CMK (cell line): ENCODE measurements at regions not wholly inside any gene's neighbourhood (a gene's known extent, or its start where the extent isn't known, plus 50 kb on each side); places are given as distances from the start of the nearest gene placed in this dataset.

Source experiments
- DNase-seq: peaks from one replicate; pipeline ENCODE4 v3.0.0-alpha.2; 2010; ENCODE audit warnings: low read depth

DNA sequence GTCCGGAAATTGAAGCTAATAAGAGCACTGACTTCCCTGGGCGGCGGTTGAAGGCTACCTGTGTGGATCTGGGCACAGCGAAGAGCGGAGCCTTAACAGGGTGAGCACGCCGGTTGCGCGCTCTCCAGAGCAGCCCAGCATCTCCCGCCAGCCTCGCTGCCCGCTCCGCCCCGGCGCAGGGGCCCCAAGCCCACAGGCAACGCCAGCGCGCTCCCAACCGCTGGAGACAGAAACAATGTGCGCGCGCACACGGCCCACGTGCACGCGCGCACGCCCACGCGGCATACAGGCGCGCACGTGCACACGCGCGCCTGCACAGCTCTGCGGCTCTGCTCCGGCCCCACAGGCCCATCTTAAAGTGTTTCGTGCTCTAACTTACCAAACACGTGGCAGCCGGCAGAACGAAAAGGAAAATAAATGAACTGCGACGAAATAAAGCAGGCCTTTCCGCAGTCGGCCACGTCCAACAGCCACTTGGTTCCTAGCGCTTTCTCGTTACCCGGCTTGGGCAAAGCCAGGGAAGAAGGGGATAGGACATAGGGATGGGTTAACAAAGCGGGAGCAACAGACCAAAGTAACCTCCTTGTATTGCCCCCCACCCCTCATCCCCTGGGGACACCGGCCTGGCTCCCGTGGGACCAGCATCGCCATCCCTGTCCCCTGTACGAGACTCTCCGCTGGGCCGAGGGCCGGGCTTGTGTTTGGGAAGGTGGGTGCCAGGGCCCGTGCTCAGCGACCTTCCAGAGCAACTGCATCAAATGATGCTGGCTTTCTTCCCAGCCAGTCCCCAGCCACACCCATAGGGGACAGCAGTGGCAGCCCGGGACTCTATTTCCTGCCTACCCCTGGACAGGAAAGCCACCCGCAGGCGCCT is 203.7 kb downstream of the ABHD5 start:
- DNase-seq = no peak

- DNase-seq = no peak
These were observed 204.8 kb downstream of the ABHD5 start for GRCh38 chr3:43895573-43895972.

DNA sequence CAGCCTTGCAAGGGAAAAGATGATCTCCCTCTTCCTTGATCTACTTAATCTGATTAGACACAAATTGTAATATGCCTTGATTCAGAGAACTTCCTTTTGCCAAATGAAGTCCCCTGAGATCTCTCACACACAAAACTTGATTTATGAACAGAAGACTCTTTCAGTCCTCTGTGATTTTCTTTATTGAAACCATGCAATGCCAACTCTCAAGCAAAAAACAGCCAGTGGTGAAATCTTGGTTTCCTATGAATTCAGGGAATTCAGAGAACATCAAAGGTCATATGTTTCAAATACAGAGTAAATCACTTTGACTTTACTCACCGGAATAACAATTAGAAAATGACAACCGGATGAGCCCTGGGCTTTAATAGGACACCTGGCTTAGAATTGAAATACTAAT is 211.7 kb downstream of the ABHD5 start:
- DNase-seq = no peak

- DNase-seq = no peak
These were observed 214.4 kb downstream of the ABHD5 start for GRCh38 chr3:43905157-43905556.

DNA sequence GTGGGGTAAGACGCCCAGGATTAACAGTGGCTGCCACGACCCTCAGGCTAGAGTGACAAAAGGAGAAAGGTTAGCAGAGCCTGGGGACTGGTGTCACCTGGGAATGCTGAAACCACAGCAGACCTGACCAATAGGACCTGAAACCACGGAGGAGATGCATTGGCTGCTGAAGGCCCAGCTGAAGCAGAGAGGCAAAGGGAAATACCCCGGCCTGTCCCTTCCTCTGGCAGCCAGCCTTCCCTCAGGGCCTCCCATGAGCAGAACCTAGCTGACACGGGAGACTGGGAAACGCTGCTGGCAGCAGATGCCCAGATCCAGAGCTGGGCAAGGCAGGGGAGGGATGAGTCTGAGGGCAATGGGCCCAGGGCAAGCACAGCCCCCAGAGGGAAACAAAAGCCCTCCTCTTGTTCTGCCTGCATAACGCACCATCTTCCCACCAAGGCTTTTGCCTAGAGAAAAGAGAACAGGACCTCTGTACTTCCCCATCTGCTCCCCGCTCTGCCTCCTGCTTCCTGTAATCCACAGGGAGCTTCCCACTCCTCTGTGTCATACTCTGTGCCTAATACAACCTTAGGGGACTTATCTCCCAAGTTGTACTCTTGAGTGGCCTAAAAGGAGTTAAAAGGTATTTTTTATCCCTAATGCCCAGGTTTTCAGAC is 216.2 kb downstream of the ABHD5 start:
- DNase-seq = no peak

- DNase-seq = no peak
These were observed 216.7 kb downstream of the ABHD5 start for GRCh38 chr3:43907508-43907858.

DNA sequence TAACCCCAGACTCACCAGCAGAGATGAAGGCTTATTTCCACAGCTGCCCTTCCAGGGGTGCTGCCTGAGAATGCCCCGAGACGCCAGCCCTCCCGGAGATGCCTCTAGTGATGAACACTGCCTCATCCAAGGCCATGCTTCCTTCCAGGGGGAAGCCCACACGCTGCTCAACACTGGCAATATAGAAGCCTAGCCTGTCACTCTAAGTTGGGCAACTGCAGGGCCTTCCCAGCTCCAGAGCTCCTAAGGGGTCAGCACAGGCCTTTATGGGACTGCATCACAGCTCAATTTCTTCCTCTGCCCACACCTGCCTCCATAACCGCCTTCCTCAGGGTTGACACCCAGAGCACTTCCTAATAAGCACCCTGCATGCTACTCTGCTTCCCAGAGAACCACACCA is 217.7 kb downstream of the ABHD5 start:
- DNase-seq = no peak

DNA sequence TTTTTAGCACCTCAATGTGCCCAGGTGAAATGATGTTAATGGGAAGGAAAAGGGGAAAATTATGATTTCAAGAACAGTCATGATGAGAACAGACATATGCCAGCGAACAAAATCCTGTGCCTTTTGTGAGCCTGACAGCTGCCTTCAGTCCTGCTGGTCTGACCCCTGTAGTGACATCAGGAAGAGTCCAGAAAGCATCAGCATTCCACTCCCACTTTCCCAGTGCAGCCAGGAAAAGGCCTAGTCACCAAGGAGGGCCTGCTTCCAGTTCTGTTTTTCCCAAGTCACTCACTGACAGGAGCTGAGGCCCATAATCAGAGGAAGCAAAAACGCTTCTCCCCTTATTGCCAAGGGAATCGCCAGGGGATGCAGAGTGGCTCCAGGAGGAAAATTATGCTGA is 218.4 kb downstream of the ABHD5 start:
- DNase-seq = no peak

GRCh38 chr3:43910750-43911149 is 220.0 kb downstream of the ABHD5 start:
- no peak for DNase-seq

GRCh38 chr3:43913036-43913948 is 222.6 kb downstream of the ABHD5 start:
- DNase-seq = no peak

GRCh38 chr3:43914269-43914668 is 223.5 kb downstream of the ABHD5 start:
- no peak for DNase-seq

- DNase-seq = no peak
These were observed 224.8 kb downstream of the ABHD5 start for GRCh38 chr3:43915546-43915945.

DNA sequence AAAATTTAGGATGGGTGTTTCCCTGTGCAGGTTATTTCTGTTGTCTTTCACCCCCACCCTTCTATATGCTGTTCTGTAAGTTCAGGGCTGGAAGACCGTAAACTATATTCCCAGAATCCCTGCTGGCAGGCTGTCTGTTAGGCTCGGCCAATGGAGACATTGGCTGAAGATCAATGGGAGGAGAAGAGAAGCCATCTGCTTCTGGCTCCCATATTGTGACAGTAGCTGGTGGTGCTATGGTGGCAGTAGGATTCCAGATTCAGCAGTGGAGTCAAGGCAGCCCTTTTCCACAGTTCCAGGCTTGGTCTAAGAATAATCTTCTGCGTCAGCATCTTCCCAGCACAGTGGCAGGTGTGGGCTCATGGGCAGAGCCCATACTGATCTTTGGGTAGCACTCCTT is 226.6 kb downstream of the ABHD5 start:
- no peak for DNase-seq

DNA sequence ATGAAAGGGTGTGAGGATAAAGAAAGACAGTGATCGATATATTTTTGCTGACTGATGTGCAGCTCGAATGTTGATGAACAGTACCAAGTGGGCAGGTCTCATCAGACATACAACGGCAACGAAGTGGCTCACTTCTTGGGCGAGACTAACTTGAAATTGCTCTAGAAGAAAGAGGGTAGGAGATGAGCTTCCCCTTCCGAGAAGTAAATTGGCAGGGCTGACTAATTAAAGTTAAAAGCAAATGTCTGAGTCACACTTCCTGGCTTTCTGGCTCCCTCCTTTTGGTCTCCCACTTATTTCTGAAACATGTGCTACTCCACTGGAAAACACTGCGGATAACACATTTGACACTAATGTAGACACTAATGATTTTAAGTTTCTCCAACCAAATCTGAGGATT is 228.3 kb downstream of the ABHD5 start:
- no peak for DNase-seq

DNA sequence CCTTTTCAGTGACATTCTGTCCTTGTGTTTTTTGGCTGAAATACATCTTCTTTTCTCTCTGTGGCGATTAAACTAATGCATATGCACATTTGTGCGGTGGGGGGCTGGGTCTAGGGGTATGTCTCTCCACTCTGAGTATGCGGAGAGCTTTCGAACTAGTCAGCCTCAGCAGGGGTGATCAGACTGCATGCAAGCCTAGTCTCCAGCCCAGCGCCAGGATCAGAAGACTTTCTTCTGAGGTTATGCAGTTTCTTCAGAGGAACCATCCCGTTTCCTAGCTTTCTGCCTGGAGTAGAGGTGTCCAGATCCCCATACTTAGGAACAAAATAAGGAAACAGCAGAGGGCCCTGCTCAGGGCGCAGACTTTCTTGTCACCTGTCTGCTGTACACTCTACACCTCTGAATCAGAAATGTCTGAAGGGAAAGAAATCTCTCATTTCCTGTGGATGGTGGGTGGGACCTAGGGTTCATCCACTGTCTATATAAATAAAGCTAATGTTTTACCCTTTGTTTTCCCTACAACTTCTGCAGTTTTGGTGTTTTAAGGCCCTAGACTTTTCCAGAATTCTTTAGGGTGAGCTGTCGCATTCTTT is 230.4 kb downstream of the ABHD5 start:
- no peak for DNase-seq

DNA sequence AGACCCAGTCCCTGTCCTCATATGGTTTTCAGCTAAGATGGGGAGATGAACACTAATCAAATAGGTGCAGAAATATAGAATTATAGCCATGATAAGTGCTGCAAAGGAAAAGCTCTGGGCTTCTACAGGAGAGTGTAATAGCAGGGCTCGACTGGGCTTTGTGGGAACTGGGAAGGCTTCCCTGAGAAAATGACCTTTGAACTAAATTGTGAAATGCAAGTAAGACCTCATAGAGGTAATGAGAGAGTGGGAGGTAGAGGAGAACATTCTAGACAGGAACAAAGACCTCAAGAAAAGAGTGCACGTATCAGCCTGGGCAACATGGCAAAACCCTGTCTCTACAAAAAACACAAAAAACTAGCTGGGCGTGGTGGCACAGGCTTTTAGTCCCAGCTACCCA is 231.6 kb downstream of the ABHD5 start:
- no peak for DNase-seq

DNA sequence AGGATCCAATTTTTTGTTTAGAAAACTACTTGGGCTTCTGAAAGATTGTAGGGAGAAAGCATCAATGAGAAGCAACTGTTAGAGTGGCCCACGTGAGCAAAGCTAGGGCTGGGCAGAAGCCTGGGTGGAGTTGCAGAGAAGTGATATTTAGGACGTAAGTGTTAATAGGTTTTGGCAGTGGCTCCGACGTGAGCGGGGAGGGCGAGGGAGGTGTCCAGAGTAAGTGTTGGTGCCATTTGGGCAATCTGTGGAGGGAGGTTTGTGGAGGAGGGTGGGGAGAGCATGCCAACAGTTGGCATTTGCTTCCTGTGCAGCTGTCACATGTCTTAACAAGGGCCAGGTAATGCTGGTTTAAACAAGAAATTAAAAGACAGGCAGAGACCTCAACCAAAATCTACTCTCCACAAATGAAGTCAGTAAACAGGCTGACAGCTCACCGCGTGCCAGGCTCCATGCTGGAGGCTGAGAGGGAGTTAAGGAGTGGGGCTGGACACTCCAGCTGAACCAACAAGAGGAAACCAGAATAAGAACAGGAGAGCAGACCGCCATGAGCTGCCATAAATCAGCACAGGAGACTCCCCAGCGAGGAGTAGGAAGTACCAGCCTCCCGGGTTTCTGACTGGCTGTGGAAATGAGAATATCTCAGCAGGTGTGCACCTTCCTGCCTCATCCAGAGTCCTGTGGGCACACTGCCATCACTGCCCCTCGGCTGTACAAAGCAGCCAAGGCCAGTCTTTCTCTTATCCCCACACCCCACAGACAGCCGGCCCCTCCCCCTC is 232.6 kb downstream of the ABHD5 start:
- DNase-seq = no peak

DNA sequence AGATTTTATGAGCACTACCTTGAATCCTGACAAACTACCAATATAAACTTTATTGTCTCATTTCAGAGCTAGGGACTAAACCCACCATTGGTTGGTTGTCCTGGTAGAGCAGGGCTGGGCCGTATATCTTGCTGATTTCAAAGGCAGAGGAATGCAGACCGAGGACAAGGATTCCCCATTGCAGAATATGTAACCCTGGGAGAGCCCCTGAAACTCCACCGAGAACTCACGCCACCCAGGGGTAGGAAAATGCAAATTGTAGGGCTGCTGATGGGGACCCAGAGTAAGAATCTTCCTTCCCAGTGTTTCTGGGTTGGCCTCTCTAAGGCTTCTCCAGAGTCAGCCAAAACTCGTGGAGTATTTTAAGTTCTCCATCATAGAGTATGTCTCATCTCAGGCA is 235.3 kb downstream of the ABHD5 start:
- DNase-seq = no peak

- DNase-seq = no peak
These were observed 242.2 kb downstream of the ABHD5 start for GRCh38 chr3:43932921-43933320.

- DNase-seq = no peak
These were observed 257.3 kb downstream of the ABHD5 start for GRCh38 chr3:43948013-43948412.

- DNase-seq = no peak
These were observed 258.9 kb downstream of the ABHD5 start for GRCh38 chr3:43949594-43949993.

GRCh38 chr3:43950775-43951174 is 260.0 kb downstream of the ABHD5 start:
- no peak for DNase-seq
